PC-3 (cell line): ENCODE measurements at regions not wholly inside any gene's neighbourhood (a gene's known extent, or its start where the extent isn't known, plus 50 kb on each side); places are given as distances from the start of the nearest gene placed in this dataset.

Experiments used
- ATAC-seq: fragments of 200-7000 bp; cut with Tn5 transposase; 2 replicates; pipeline ENCODE4 v1.9.1; 2020; ENCODE audit warnings: mild to moderate bottlenecking, moderate library complexity
- BruUV-seq: library from RNA; stranded (reverse); fragments of 400-500 nt; replicated peaks from 2 replicates; lab custom pipeline; 2021; lab: Mats Ljungman, UMichigan
- CTCF ChIA-PET: fragments of 300-600 bp; sonication (Branson Sonifier 250); formaldehyde crosslinking; loops from one replicate; lab custom pipeline; 2022; ENCODE audit warnings: antibody characterized with exemption; lab: Charles Lee
- POLR2A ChIA-PET: fragments of 300-600 bp; sonication (Branson Sonifier 250); formaldehyde crosslinking; loops from one replicate; lab custom pipeline; 2022; ENCODE audit warnings: antibody characterized with exemption; ENCODE audit not compliant: unreplicated experiment; lab: Charles Lee
- DNase-seq: peaks from one replicate; pipeline ENCODE4 v3.0.0-alpha.2; 2015
- H2AFZ ChIP-seq: fragments of 300-600 bp; sonication (generic); 2 replicates; pipeline ENCODE4 v1.6.0; 2016; ENCODE audit warnings: antibody characterized with exemption, low read length
- H3F3A ChIP-seq: fragments of 300-600 bp; sonication (generic); one replicate; pipeline ENCODE4 v1.6.0; 2017; ENCODE audit warnings: antibody characterized with exemption, low read length, control low read depth, mild to moderate bottlenecking; ENCODE audit not compliant: unreplicated experiment
- H3K27ac ChIP-seq: fragments of 300-600 bp; sonication (generic); 2 replicates; pipeline ENCODE4 v1.5.1; 2016; ENCODE audit warnings: mild to moderate bottlenecking, low read length
- H3K27me3 ChIP-seq: fragments of 300-600 bp; sonication (generic); 2 replicates; pipeline ENCODE4 v1.6.1; 2016; ENCODE audit warnings: low read length, mixed read lengths
- H3K36me3 ChIP-seq: fragments of 300-600 bp; sonication (generic); 2 replicates; pipeline ENCODE4 v1.6.1; 2016; ENCODE audit warnings: low read depth, mixed run types, low read length, mixed read lengths
- H3K4me1 ChIP-seq: fragments of 300-600 bp; sonication (generic); 2 replicates; pipeline ENCODE4 v1.5.1; 2016; ENCODE audit warnings: low read length; ENCODE audit not compliant: insufficient read depth
- H3K4me2 ChIP-seq: fragments of 300-600 bp; sonication (generic); 2 replicates; pipeline ENCODE4 v1.6.0; 2016; ENCODE audit warnings: low read length
- H3K4me3 ChIP-seq: fragments of 300-600 bp; sonication (generic); 2 replicates; pipeline ENCODE4 v1.5.1; 2016; ENCODE audit warnings: mild to moderate bottlenecking, low read length, mixed read lengths
- H3K79me2 ChIP-seq: fragments of 300-600 bp; sonication (generic); 2 replicates; pipeline ENCODE4 v1.6.1; 2017; ENCODE audit warnings: low read length, mixed read lengths
- H3K9ac ChIP-seq: fragments of 300-600 bp; sonication (generic); 2 replicates; pipeline ENCODE4 v1.6.0; 2016; ENCODE audit warnings: mild to moderate bottlenecking, low read length
- H3K9me2 ChIP-seq: fragments of 300-600 bp; sonication (generic); replicated peaks from 2 replicates; pipeline ENCODE4 v1.6.1; 2016; ENCODE audit warnings: mixed run types, low read length, mixed read lengths
- H3K9me3 ChIP-seq: fragments of 300-600 bp; sonication (generic); 2 replicates; pipeline ENCODE4 v1.6.1; 2016; ENCODE audit warnings: low read length, mixed read lengths
- H4K20me1 ChIP-seq: fragments of 300-600 bp; sonication (generic); 2 replicates; pipeline ENCODE4 v1.6.1; 2016; ENCODE audit warnings: low read length, mixed read lengths
- EZH2 ChIP-seq: fragments of 300-600 bp; sonication (generic); IDR thresholded peaks from one replicate; pipeline ENCODE4 v1.6.1; 2017; ENCODE audit warnings: antibody characterized with exemption, mild to moderate bottlenecking, low read length; ENCODE audit not compliant: unreplicated experiment
- EZH2phosphoT487 ChIP-seq: fragments of 300-600 bp; sonication (generic); IDR thresholded peaks from 2 replicates; pipeline ENCODE4 v1.6.1; 2018; ENCODE audit warnings: mild to moderate bottlenecking, antibody characterized with exemption, low read length, borderline replicate concordance
- intact Hi-C: fragments of 100-400 bp; cut with micrococcal nuclease; formaldehyde crosslinking; loops from 2 replicates; pipeline ENCODE4 v1.9.0; 2023
- TF ChIP-seq, protein P1 (sequence below): fragments of 300-600 bp; sonication (generic); conservative IDR thresholded peaks from 2 replicates; pipeline ENCODE4 v1.5.1; 2017; ENCODE audit warnings: antibody characterized with exemption, low read depth, mild to moderate bottlenecking, low read length

DNA sequence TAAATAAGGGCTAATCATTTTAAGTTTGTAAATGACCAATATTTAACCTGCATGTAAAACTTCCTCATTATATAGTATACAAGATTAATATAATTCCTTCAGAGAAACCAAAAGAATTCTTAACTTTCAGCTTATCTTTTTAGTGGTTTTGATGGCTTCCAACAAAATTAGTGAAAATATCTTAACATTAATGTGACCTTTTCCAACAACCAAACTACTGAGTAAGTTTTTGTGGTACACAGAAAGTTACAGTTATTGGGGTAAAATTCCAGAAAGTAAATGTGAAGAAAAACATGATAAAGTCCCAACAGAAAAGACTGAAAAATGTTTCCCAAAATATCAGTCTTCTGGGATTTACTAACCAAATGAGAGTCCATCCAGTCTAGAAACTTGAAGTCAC, 111.0 kb upstream of the PDE3A start:
- POLR2A ChIA-PET: no interaction called here
- DNase-seq: no peak
- no TSS peak for BruUV-seq
- TF ChIP-seq EZH2phosphoT487 (no peak), EZH2 (no peak)
- TF ChIP-seq, protein P1, sequence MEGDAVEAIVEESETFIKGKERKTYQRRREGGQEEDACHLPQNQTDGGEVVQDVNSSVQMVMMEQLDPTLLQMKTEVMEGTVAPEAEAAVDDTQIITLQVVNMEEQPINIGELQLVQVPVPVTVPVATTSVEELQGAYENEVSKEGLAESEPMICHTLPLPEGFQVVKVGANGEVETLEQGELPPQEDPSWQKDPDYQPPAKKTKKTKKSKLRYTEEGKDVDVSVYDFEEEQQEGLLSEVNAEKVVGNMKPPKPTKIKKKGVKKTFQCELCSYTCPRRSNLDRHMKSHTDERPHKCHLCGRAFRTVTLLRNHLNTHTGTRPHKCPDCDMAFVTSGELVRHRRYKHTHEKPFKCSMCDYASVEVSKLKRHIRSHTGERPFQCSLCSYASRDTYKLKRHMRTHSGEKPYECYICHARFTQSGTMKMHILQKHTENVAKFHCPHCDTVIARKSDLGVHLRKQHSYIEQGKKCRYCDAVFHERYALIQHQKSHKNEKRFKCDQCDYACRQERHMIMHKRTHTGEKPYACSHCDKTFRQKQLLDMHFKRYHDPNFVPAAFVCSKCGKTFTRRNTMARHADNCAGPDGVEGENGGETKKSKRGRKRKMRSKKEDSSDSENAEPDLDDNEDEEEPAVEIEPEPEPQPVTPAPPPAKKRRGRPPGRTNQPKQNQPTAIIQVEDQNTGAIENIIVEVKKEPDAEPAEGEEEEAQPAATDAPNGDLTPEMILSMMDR: no peak
- H4K20me1 ChIP-seq: no peaks in the 10 kb centered on the region
- no peak overlapping the region for H3K9ac ChIP-seq
- no peaks in the 10 kb centered on the region for H3K27me3 ChIP-seq
- no peak overlapping the region for H3K27ac ChIP-seq
- no peaks in the 10 kb centered on the region for H3K9me2 ChIP-seq
- H3F3A ChIP-seq: no peaks in the 10 kb centered on the region
- no peaks in the 10 kb centered on the region for H3K36me3 ChIP-seq
- CTCF ChIA-PET: no interaction called here
- no peaks in the 10 kb centered on the region; the same call in 1 of the 2 replicates for H3K4me1 ChIP-seq
- H2AFZ ChIP-seq: no peak overlapping the region
- H3K4me3 ChIP-seq: no peak overlapping the region
- no peak for ATAC-seq
- no peak overlapping the region for H3K4me2 ChIP-seq
- no peaks in the 10 kb centered on the region for H3K79me2 ChIP-seq
- intact Hi-C loops: no loop called here
- no peaks in the 10 kb centered on the region for H3K9me3 ChIP-seq

DNA sequence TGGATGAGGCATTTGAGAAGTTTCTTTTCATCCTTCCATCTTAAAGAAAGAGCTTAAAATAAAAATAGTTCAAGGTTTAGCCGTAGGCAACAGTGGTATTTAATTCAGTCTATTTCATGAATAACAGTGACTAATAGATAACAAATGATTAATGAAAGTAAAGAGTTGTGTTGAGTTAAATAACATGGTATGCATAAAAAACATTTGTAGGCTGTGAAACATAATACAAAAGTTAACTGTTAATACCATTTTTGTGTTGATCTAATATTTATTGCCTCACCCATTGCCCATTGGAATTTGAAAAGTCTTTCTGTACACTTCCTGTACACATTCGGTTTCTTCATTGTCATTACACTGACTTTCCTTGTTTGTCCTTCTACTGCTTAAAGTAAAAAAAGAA, 108.6 kb upstream of the PDE3A start:
- Histone ChIP-seq H3K4me2 (no peak overlapping the region), H3K27ac (peak overlapping the region; percentile 29), H3K4me3 (no peak overlapping the region), H2AFZ (no peak overlapping the region), H3K79me2 (no peaks in the 10 kb centered on the region), H3K4me1 (no peaks in the 10 kb centered on the region; the same call in 1 of the 2 replicates), H4K20me1 (no peaks in the 10 kb centered on the region), H3K9me3 (no peaks in the 10 kb centered on the region), H3K9me2 (no peaks in the 10 kb centered on the region), H3F3A (no peaks in the 10 kb centered on the region), H3K9ac (no peak overlapping the region), H3K27me3 (no peaks in the 10 kb centered on the region), H3K36me3 (no peaks in the 10 kb centered on the region)
- POLR2A ChIA-PET: no interaction called here
- CTCF ChIA-PET: no interaction called here
- TF ChIP-seq, protein P1: no peak
- no peak for TF ChIP-seq EZH2
- TF ChIP-seq EZH2phosphoT487: no peak
- ATAC-seq (peak; percentile 37), DNase-seq (peak; percentile 5)
- BruUV-seq: no TSS peak
- intact Hi-C loops: no loop called here

DNA sequence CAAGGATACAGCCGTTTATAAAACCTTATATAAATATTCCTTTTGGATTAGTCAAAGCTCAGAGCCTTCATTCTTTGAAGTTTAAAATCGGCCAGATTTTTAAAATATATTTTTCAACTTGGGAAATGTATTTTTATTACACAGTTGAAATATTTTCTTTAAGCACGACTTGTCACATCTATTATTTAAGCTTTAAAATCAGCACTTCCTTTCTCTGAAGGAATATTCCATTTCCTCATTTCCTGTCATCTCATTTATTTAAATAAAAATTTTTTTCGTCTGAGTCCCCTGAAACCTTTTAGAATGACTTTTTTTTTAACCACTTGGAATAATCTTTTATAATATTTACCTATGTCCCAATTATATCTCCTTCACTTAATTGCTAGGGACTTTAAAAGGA, 107.5 kb upstream of the PDE3A start:
- POLR2A ChIA-PET: no interaction called here

More for the DNA sequence above, 107.5 kb upstream of the PDE3A start:
- intact Hi-C loops: no loop called here
- no peaks in the 10 kb centered on the region for H4K20me1 ChIP-seq
- no peaks in the 10 kb centered on the region for H3F3A ChIP-seq
- no TSS peak for BruUV-seq
- no peaks in the 10 kb centered on the region for H3K36me3 ChIP-seq
- peak overlapping the region; percentile 29; the same call in 1 of the 2 replicates for H3K27ac ChIP-seq
- no peak overlapping the region for H2AFZ ChIP-seq
- ATAC-seq (no peak), DNase-seq (no peak)
- CTCF ChIA-PET: no interaction called here
- no peak overlapping the region for H3K9ac ChIP-seq
- no peaks in the 10 kb centered on the region for H3K27me3 ChIP-seq
- H3K9me2 ChIP-seq: no peaks in the 10 kb centered on the region
- H3K9me3 ChIP-seq: no peaks in the 10 kb centered on the region
- TF ChIP-seq EZH2: no peak
- TF ChIP-seq EZH2phosphoT487: no peak
- TF ChIP-seq, protein P1: no peak
- no peak overlapping the region for H3K4me3 ChIP-seq
- H3K4me1 ChIP-seq: no peaks in the 10 kb centered on the region; the same call in 1 of the 2 replicates
- no peaks in the 10 kb centered on the region for H3K79me2 ChIP-seq
- H3K4me2 ChIP-seq: no peak overlapping the region
